ENCODE measurements at regions not wholly inside any gene's neighbourhood (a gene's known extent, or its start where the extent isn't known, plus 50 kb on each side); places are given as distances from the start of the nearest gene placed in this dataset.

DNA sequence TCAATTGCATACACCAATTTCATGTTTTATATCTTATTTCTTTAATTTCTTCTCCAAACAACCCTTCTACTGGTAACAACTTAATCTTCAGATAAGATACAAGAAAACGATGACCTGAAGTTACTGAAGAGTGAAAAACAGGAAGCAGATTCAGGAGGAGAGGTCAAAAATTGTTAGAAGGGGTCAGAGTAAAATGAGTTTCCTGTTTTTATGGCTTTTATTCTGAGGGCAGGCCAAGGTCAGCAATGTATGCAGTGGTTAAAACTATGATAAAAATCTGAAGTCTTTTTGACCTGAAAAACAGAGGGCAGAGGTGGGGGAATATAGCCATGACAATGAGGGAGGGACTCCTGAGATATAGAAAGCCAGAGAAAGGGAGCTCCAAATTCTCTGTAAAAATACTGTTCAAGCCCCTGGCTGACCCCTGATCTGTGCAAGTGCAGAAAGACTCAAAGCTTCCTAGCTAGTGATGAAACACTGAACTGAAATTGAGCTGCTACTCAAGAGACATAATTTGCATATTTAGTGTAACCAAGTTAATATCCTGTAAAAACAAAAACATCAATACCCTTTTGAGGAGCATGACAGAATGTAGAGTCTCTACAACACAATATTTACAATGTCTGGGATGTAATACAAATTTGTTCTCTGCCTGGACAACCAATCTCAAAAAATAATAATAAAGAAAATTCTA, 514.3 kb upstream of the SEL1L start:
- TF ChIP-seq CTCF (IDR thresholded peaks at IDR 0.05) (no peak), POLR2A (IDR thresholded peaks at IDR 0.05) (no peak)
